Activated CD4-positive, alpha-beta memory T cell treated with anti-CD3 and anti-CD28 coated beads for 36 hours (primary cell): ENCODE measurements at regions not wholly inside any gene's neighbourhood (a gene's known extent, or its start where the extent isn't known, plus 50 kb on each side); places are given as distances from the start of the nearest gene placed in this dataset.
"Not testable (repeated sequence)": the region's sequence is repeated elsewhere in the genome, so short reads cannot be mapped to it uniquely, and the experiment has no call there.

ENCODE experiments used
- CTCF ChIA-PET: fragments of 350-600 bp; sonication (Branson Sonifier 250); formaldehyde crosslinking; loops from one replicate; lab custom pipeline; 2021; ENCODE audit warnings: antibody characterized with exemption, inconsistent platforms; lab: Charles Lee
- POLR2A ChIA-PET: fragments of 350-600 bp; sonication (Branson Sonifier 250); formaldehyde crosslinking; loops from one replicate; lab custom pipeline; 2021; ENCODE audit warnings: antibody characterized with exemption; lab: Charles Lee
- DNase-seq: peaks from one replicate; pipeline ENCODE4 v3.0.0-alpha.2; 2020
- H3K27ac Mint-ChIP-seq: one replicate; pipeline ENCODE4 v1.8.0; 2021; ENCODE audit warnings: mixed read lengths
- H3K27me3 Mint-ChIP-seq: one replicate; pipeline ENCODE4 v1.8.0; 2021; ENCODE audit warnings: mixed read lengths
- H3K36me3 Mint-ChIP-seq: one replicate; pipeline ENCODE4 v1.8.0; 2021; ENCODE audit warnings: mixed read lengths
- H3K4me1 Mint-ChIP-seq: one replicate; pipeline ENCODE4 v1.8.0; 2021; ENCODE audit warnings: low read depth, mixed read lengths
- H3K4me3 Mint-ChIP-seq: one replicate; pipeline ENCODE4 v1.8.0; 2021; ENCODE audit warnings: mild to moderate bottlenecking, mixed read lengths
- H3K9me3 Mint-ChIP-seq: one replicate; pipeline ENCODE4 v1.8.0; 2021; ENCODE audit warnings: mixed read lengths
- intact Hi-C: fragments of 100-400 bp; cut with micrococcal nuclease; formaldehyde crosslinking; loops from one replicate; pipeline ENCODE4 v1.15.1; 2023

GRCh38 chr4:108426493-108426892 lies 193.9 kb upstream of the RPL34 start:
- ChIA-PET POLR2A (interaction anchor here (0.6 kb wide), 1 partner anchor 408 kb away, joined by 3 read pairs; no protein-coding TSS in a partner anchor), CTCF (interaction anchor here (0.5 kb wide), 1 partner anchor 55 kb away, joined by 3 read pairs; no protein-coding TSS in a partner anchor)
- intact Hi-C loops, result loop anchor here (1.0 to 5.0 kb wide), 7 partner anchors 8 to 318 kb away; partner anchors contain the start of gene RPL34
- Mint-ChIP-seq H3K36me3 (peaks cover 3% of the 10 kb centered on the region), H3K27ac (no peak overlapping the region), H3K27me3 (peaks cover 12% of the 10 kb centered on the region), H3K4me1 (peaks cover 22% of the 10 kb centered on the region), H3K4me3 (no peak overlapping the region), H3K9me3 (peaks cover 7% of the 10 kb centered on the region)
- no peak for DNase-seq

GRCh38 chr4:108425988-108426387 lies 194.4 kb upstream of the RPL34 start:
- Mint-ChIP-seq H3K4me3 (no peak overlapping the region), H3K4me1 (peaks cover 22% of the 10 kb centered on the region), H3K36me3 (peaks cover 3% of the 10 kb centered on the region), H3K27me3 (peaks cover 12% of the 10 kb centered on the region), H3K9me3 (peaks cover 7% of the 10 kb centered on the region), H3K27ac (no peak overlapping the region)
- DNase-seq, result no peak
- ChIA-PET POLR2A (interaction anchor here (0.6 to 0.8 kb wide), 2 partner anchors 83 to 407 kb away, joined by 3 read pairs; no protein-coding TSS in a partner anchor), CTCF (interaction anchor here (0.5 kb wide), 1 partner anchor 55 kb away, joined by 3 read pairs; no protein-coding TSS in a partner anchor)
- intact Hi-C loops, result loop anchor here (1.0 to 5.0 kb wide), 7 partner anchors 8 to 317 kb away; partner anchors contain the start of gene RPL34

DNA sequence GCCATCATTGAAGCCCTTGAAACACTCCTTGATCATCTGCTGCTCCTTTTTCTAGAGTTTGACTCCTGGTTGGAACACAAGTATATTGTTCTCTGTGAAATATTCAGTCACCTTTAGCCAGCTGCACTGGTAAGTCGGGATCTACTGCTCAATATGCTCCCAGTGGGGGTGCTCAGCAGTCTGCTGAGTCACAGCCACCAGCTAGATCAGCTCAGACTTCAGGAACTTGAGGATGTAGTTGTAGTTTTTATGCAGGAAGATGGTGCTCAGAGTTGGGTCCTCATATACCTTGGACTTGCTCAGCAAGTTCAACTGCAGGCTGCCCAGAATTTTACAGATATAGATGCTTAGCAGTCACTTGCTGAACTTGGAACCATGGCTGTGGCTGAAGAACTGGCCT lies 202.5 kb upstream of the RPL34 start:
- no peaks in the 10 kb centered on the region for H3K27me3 Mint-ChIP-seq
- DNase-seq, result no peak
- intact Hi-C loops, result no loop called here
- peaks cover 4% of the 10 kb centered on the region for H3K9me3 Mint-ChIP-seq
- ChIA-PET POLR2A (no interaction called here), CTCF (no interaction called here)
- H3K36me3 Mint-ChIP-seq, result no peaks in the 10 kb centered on the region
- no peak overlapping the region for H3K4me3 Mint-ChIP-seq
- H3K27ac Mint-ChIP-seq, result no peak overlapping the region
- H3K4me1 Mint-ChIP-seq, result peaks cover 15% of the 10 kb centered on the region

- no peaks in the 10 kb centered on the region for H3K9me3 Mint-ChIP-seq
- H3K36me3 Mint-ChIP-seq, result no peaks in the 10 kb centered on the region
- CTCF ChIA-PET, result no interaction called here
- POLR2A ChIA-PET, result no interaction called here
- no peak overlapping the region for H3K27ac Mint-ChIP-seq
- peaks cover 15% of the 10 kb centered on the region for H3K4me1 Mint-ChIP-seq
- DNase-seq, result no peak
- intact Hi-C loops, result no loop called here
- no peaks in the 10 kb centered on the region for H3K27me3 Mint-ChIP-seq
- no peak overlapping the region for H3K4me3 Mint-ChIP-seq
These were observed 203.5 kb upstream of the RPL34 start for GRCh38 chr4:108416831-108417230.

- intact Hi-C loops, result no loop called here
- Mint-ChIP-seq H3K4me3 (no peak overlapping the region), H3K36me3 (no peaks in the 10 kb centered on the region), H3K9me3 (no peaks in the 10 kb centered on the region), H3K4me1 (peaks cover 11% of the 10 kb centered on the region), H3K27ac (no peak overlapping the region), H3K27me3 (no peaks in the 10 kb centered on the region)
- ChIA-PET CTCF (no interaction called here), POLR2A (no interaction called here)
- no peak for DNase-seq
These were observed 205.0 kb upstream of the RPL34 start for GRCh38 chr4:108415389-108415788.

DNA sequence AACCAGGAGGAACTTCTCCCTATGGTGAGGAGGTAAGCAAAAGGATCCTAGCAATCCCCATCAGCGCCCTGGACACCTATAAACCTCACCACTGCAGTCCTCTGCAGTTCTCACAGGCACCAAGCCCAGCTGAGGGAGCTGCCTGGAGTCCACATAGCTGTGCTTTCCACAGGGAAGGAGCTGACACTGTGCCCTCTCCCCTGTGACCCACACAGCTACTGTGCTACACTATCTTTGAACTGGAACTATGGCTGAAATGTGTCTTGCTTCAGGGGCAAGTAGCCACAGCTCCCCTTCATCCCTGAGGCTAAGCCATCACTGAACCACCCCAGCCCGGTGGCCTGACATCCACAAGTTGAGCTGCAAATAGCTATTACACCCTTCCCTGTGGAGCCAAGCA lies 208.5 kb upstream of the RPL34 start:
- no peaks in the 10 kb centered on the region for H3K4me1 Mint-ChIP-seq
- no peaks in the 10 kb centered on the region for H3K36me3 Mint-ChIP-seq
- intact Hi-C loops, result no loop called here
- CTCF ChIA-PET, result no interaction called here
- no peak overlapping the region for H3K4me3 Mint-ChIP-seq
- no peak for DNase-seq
- no peaks in the 10 kb centered on the region for H3K27me3 Mint-ChIP-seq
- peaks cover 2% of the 10 kb centered on the region for H3K9me3 Mint-ChIP-seq
- POLR2A ChIA-PET, result no interaction called here
- H3K27ac Mint-ChIP-seq, result no peak overlapping the region

DNA sequence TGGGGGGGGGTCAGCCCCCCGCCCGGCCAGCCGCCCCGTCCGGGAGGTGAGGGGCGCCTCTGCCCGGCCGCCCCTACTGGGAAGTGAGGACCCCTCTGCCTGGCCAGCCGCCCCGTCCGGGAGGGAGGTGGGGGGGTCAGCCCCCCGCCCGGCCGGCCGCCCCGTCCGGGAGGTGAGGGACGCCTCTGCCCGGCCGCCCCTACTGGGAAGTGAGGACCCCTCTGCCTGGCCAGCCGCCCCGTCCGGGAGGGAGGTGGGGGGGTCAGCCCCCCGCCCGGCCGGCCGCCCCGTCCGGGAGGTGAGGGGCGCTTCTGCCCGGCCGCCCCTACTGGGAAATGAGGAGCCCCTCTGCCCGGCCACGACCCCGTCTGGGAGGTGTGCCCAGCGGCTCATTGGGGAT lies 210.7 kb upstream of the RPL34 start:
- H3K27me3 Mint-ChIP-seq, H3K4me3 Mint-ChIP-seq, POLR2A ChIA-PET, DNase-seq, H3K27ac Mint-ChIP-seq, H3K36me3 Mint-ChIP-seq, H3K4me1 Mint-ChIP-seq, CTCF ChIA-PET, intact Hi-C loops: not testable (repeated sequence)
- peaks cover 12% of the 10 kb centered on the region for H3K9me3 Mint-ChIP-seq

DNA sequence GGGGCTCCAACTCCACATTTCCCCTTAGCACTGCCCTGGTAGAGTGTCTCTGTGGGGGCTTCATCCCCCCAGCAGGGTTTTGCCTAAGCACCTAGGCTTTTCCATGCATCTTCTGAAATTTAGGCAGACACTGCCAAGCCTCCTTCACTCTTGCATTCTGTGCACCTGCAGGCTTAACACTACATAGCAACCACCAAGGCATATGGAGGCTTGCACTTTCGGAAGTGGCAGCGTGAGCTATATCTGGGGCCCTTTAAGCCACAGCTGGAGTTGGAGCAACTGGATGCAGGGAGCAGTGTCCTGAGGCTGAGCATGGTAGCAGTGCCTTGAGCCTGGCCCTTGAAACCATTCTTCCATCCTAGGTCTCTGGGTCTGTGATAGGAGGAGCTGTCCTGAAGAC lies 214.8 kb upstream of the RPL34 start:
- intact Hi-C loops, result no loop called here
- H3K4me1 Mint-ChIP-seq, result no peaks in the 10 kb centered on the region
- no peak overlapping the region for H3K4me3 Mint-ChIP-seq
- DNase-seq, result no peak
- H3K27ac Mint-ChIP-seq, result no peak overlapping the region
- ChIA-PET CTCF (no interaction called here), POLR2A (no interaction called here)
- no peaks in the 10 kb centered on the region for H3K27me3 Mint-ChIP-seq
- H3K9me3 Mint-ChIP-seq, result peaks cover 14% of the 10 kb centered on the region
- peaks cover 1% of the 10 kb centered on the region for H3K36me3 Mint-ChIP-seq

DNA sequence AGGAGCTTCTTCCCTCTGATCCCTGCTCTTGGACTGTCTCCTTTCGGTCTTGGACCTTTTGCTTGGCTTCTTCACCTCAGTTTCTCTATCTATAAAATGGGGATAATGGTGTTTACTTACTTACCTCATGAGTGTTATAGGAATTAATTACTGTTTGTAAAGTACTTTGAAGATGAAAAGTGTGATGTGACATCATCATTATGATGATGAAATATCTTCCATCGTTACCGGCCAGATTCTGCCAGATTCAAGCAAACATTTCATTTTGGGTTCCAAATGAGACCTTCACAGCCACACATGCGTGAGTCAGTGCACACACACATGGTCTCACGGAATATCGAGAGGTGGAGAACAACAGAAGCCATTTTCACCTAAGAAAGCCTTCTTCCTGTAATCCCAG lies 220.1 kb upstream of the RPL34 start:
- no peak for DNase-seq
- ChIA-PET POLR2A (no interaction called here), CTCF (no interaction called here)
- Mint-ChIP-seq H3K27ac (no peak overlapping the region), H3K27me3 (no peaks in the 10 kb centered on the region), H3K36me3 (peaks cover 1% of the 10 kb centered on the region), H3K9me3 (peaks cover 2% of the 10 kb centered on the region), H3K4me3 (no peak overlapping the region), H3K4me1 (peaks cover 2% of the 10 kb centered on the region)
- intact Hi-C loops, result no loop called here

GRCh38 chr4:108399610-108400265 lies 220.6 kb upstream of the RPL34 start:
- intact Hi-C loops, result no loop called here
- DNase-seq, result no peak

GRCh38 chr4:108398836-108399235 lies 221.5 kb upstream of the RPL34 start:
- intact Hi-C loops, result no loop called here
- CTCF ChIA-PET, result no interaction called here
- DNase-seq, result no peak
- Mint-ChIP-seq H3K36me3 (no peaks in the 10 kb centered on the region), H3K4me3 (no peak overlapping the region), H3K27ac (no peak overlapping the region), H3K4me1 (peaks cover 2% of the 10 kb centered on the region), H3K27me3 (no peaks in the 10 kb centered on the region), H3K9me3 (no peaks in the 10 kb centered on the region)
- POLR2A ChIA-PET, result no interaction called here

More at GRCh38 chr4:108399610-108400265, 220.6 kb upstream of the RPL34 start:
- Mint-ChIP-seq H3K36me3 (peaks cover 1% of the 10 kb centered on the region), H3K4me3 (no peak overlapping the region), H3K27me3 (no peaks in the 10 kb centered on the region), H3K4me1 (peaks cover 2% of the 10 kb centered on the region), H3K27ac (no peak overlapping the region), H3K9me3 (peaks cover 2% of the 10 kb centered on the region)
- CTCF ChIA-PET, result no interaction called here
- POLR2A ChIA-PET, result no interaction called here

DNA sequence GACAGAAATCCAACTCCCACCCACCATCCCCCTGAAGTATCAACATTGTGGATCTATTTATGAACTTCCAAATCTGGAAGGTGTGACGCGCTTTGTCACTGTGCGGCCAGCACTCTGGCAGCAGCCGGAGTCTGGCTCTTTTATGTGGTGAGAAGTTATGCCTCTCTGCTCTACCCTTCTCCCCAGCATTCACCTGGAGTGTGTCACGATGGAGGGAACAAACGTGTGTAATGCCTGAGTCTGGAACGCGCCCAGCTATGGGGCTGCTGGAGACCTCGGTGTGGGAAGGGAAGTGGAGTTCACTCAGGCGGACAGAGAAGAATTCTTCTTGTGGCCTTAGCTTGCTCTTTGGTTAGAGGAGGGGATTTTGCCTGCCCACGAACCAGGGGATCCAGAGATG lies 222.1 kb upstream of the RPL34 start:
- POLR2A ChIA-PET, result no interaction called here
- no peak for DNase-seq

DNA sequence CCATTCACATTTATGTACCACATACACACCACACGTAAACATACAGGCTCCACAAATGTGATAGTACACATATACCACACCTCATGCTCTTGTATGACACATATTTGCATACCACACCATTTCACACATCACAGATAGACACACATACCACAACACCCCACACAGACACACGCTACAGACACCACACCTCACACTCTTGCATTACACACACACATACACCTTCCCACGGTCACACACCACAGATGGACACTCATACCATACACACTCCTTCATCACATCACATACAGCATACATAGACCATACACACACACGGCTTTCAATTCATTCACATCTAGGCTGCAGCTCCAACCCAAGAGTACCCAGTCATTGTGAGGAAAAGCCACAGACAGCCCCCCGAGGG lies 222.5 kb upstream of the RPL34 start:
- DNase-seq, result no peak
- Mint-ChIP-seq H3K9me3 (no peaks in the 10 kb centered on the region), H3K36me3 (no peaks in the 10 kb centered on the region), H3K4me3 (no peak overlapping the region), H3K4me1 (peaks cover 2% of the 10 kb centered on the region), H3K27me3 (no peaks in the 10 kb centered on the region), H3K27ac (no peak overlapping the region)
- intact Hi-C loops, result no loop called here
- ChIA-PET CTCF (no interaction called here), POLR2A (no interaction called here)

More for the DNA sequence above, 222.1 kb upstream of the RPL34 start:
- no peaks in the 10 kb centered on the region for H3K36me3 Mint-ChIP-seq
- no peaks in the 10 kb centered on the region for H3K9me3 Mint-ChIP-seq
- H3K27me3 Mint-ChIP-seq, result no peaks in the 10 kb centered on the region
- no peak overlapping the region for H3K4me3 Mint-ChIP-seq
- peaks cover 2% of the 10 kb centered on the region for H3K4me1 Mint-ChIP-seq
- H3K27ac Mint-ChIP-seq, result no peak overlapping the region
- CTCF ChIA-PET, result no interaction called here
- intact Hi-C loops, result no loop called here
